H1 (cell line): ENCODE measurements at regions not wholly inside any gene's neighbourhood (a gene's known extent, or its start where the extent isn't known, plus 50 kb on each side); places are given as distances from the start of the nearest gene placed in this dataset.

Experiments
- CTCF ChIA-PET: fragments of 300-600 bp; sonication (Branson Sonifier 250); formaldehyde crosslinking; loops from one replicate; lab custom pipeline; 2021; ENCODE audit not compliant: partially characterized antibody; lab: Charles Lee
- POLR2A ChIA-PET: fragments of 300-600 bp; sonication (Branson Sonifier 250); formaldehyde crosslinking; loops from one replicate; lab custom pipeline; 2021; ENCODE audit warnings: inconsistent platforms; ENCODE audit not compliant: partially characterized antibody; lab: Charles Lee
- DNase-seq, 2 experiments: peaks; one replicate each; pipeline versions ENCODE4 v3.0.0 to v3.0.0-alpha.2; 2010 to 2022; ENCODE audit warnings: low spot score in 2 of 2, low read depth in 1 of 2, mixed read lengths in 1 of 2
- FAIRE-seq: peaks from 2 replicates; lab custom pipeline; 2011; peaks lifted over from hg19 to GRCh38; lab: Jason Lieb, UNC
- H2AFZ ChIP-seq: 2 replicates; pipeline ENCODE4 v1.8.1; 2012; ENCODE audit warnings: low read length, inconsistent platforms
- H2AK5ac ChIP-seq: 2 replicates; pipeline ENCODE4 v1.6.1; 2013; ENCODE audit warnings: low read depth, low read length
- H2BK120ac ChIP-seq: replicated peaks from 2 replicates; pipeline ENCODE3; 2013; ENCODE audit warnings: low read depth, low read length, inconsistent platforms
- H2BK12ac ChIP-seq: 2 replicates; pipeline ENCODE4 v1.6.1; 2013; ENCODE audit warnings: low read depth, low read length
- H2BK15ac ChIP-seq: 2 replicates; pipeline ENCODE4 v1.6.1; 2013; ENCODE audit warnings: low read length
- H2BK20ac ChIP-seq: 2 replicates; pipeline ENCODE4 v1.6.1; 2013; ENCODE audit warnings: low read length
- H2BK5ac ChIP-seq: 2 replicates; pipeline ENCODE4 v1.6.1; 2013; ENCODE audit warnings: low read depth, low read length
- H3K14ac ChIP-seq: 2 replicates; pipeline ENCODE4 v1.6.1; 2013; ENCODE audit warnings: inconsistent platforms; ENCODE audit not compliant: insufficient read length
- H3K18ac ChIP-seq: 2 replicates; pipeline ENCODE4 v1.6.1; 2013; ENCODE audit warnings: low read length; ENCODE audit errors: extremely low read depth
- H3K23ac ChIP-seq: 2 replicates; pipeline ENCODE4 v1.6.1; 2013; ENCODE audit warnings: inconsistent platforms; ENCODE audit not compliant: insufficient read length
- H3K23me2 ChIP-seq: 2 replicates; pipeline ENCODE4 v1.6.1; 2013; ENCODE audit warnings: low read depth, low read length
- H3K27ac ChIP-seq: 2 replicates; pipeline ENCODE4 v1.6.1; 2011; ENCODE audit warnings: low read depth, low read length, inconsistent platforms
- H3K27me3 ChIP-seq, 4 experiments: replicated peaks in 1 of 4; 1 replicate in 1 of 4; 2 replicates in 3 of 4; pipeline versions ENCODE4 v1.6.1 to v1.8.1; 2011 to 2013; ENCODE audit warnings: low read length in 3 of 4, mild to moderate bottlenecking in 3 of 4, inconsistent platforms in 2 of 4, mixed read lengths in 2 of 4, moderate library complexity in 1 of 4; ENCODE audit not compliant: control insufficient read depth in 3 of 4, insufficient read depth in 3 of 4; ENCODE audit errors: extremely low read depth in 1 of 4
- H3K36me3 ChIP-seq, 4 experiments: 2 replicates each; pipeline versions ENCODE4 v1.6.1 to v1.8.1; 2011 to 2013; ENCODE audit warnings: mild to moderate bottlenecking in 4 of 4, low read length in 3 of 4, moderate library complexity in 2 of 4, control low read depth in 1 of 4, inconsistent platforms in 1 of 4; ENCODE audit not compliant: insufficient read depth in 4 of 4, control insufficient read depth in 2 of 4
- H3K4ac ChIP-seq: replicated peaks from 2 replicates; pipeline ENCODE3; 2013; ENCODE audit warnings: low read length, low read depth, mixed read lengths, inconsistent platforms; ENCODE audit not compliant: insufficient read length
- H3K4me1 ChIP-seq, 4 experiments: replicated peaks in 1 of 4; 1 replicate in 1 of 4; 2 replicates in 3 of 4; pipeline versions ENCODE4 v1.6.1 to v1.8.1; 2011 to 2013; ENCODE audit warnings: low read length in 3 of 4, inconsistent platforms in 2 of 4, mixed read lengths in 1 of 4; ENCODE audit not compliant: insufficient read depth in 4 of 4, control insufficient read depth in 3 of 4
- H3K4me2 ChIP-seq, 2 experiments: 2 replicates each; pipeline versions ENCODE4 v1.6.1 to v1.8.1; 2011 to 2013; ENCODE audit warnings: low read depth in 2 of 2, low read length in 2 of 2, control low read depth in 1 of 2, inconsistent platforms in 1 of 2, mild to moderate bottlenecking in 1 of 2; ENCODE audit not compliant: insufficient read depth in 1 of 2
- H3K4me3 ChIP-seq, 4 experiments: fragments of 200-600, 300-600 bp in 1 of 4; sonication (generic), shearing (Covaris generic), sonication (Bioruptor Twin) in 1 of 4; 2 replicates each; pipeline versions ENCODE4 v1.5.1 to v1.8.1; 2011 to 2016; ENCODE audit warnings: low read length in 4 of 4, low read depth in 3 of 4, control low read depth in 2 of 4, inconsistent platforms in 2 of 4, mild to moderate bottlenecking in 2 of 4, mixed read lengths in 1 of 4, moderate library complexity in 1 of 4; ENCODE audit not compliant: insufficient read depth in 2 of 4; ENCODE audit errors: extremely low read depth in 1 of 4
- H3K56ac ChIP-seq: replicated peaks from 2 replicates; pipeline ENCODE3; 2013; ENCODE audit warnings: low read depth, mild to moderate bottlenecking, mixed read lengths, low read length, inconsistent platforms; ENCODE audit not compliant: insufficient read length
- H3K79me1 ChIP-seq: 2 replicates; pipeline ENCODE4 v1.6.1; 2013; ENCODE audit warnings: low read depth, low read length, control low read depth
- H3K79me2 ChIP-seq, 2 experiments: 2 replicates each; pipeline versions ENCODE4 v1.6.1 to v1.8.1; 2012 to 2013; ENCODE audit warnings: low read length in 2 of 2, mild to moderate bottlenecking in 2 of 2, inconsistent platforms in 1 of 2; ENCODE audit not compliant: insufficient read depth in 2 of 2, control insufficient read depth in 1 of 2
- H3K9ac ChIP-seq, 4 experiments: replicated peaks in 1 of 4; 1 replicate in 1 of 4; 2 replicates in 3 of 4; pipeline versions ENCODE4 v1.6.1 to v1.8.1; 2011 to 2013; ENCODE audit warnings: low read depth in 3 of 4, low read length in 3 of 4, control low read depth in 2 of 4, mild to moderate bottlenecking in 2 of 4, moderate library complexity in 2 of 4, inconsistent platforms in 1 of 4; ENCODE audit errors: extremely low read depth in 1 of 4
- H3K9me3 ChIP-seq, 2 experiments: 2 replicates each; pipeline versions ENCODE4 v1.6.1 to v1.8.1; 2012 to 2013; ENCODE audit warnings: mild to moderate bottlenecking in 2 of 2, moderate library complexity in 2 of 2, control low read depth in 1 of 2, inconsistent platforms in 1 of 2, low read depth in 1 of 2, low read length in 1 of 2, mixed read lengths in 1 of 2; ENCODE audit not compliant: insufficient read depth in 2 of 2
- H4K20me1 ChIP-seq, 2 experiments: replicated peaks in 1 of 2; 2 replicates each; pipeline versions ENCODE3 to v1.8.1; 2011 to 2013; ENCODE audit warnings: inconsistent platforms in 2 of 2, low read length in 2 of 2, mild to moderate bottlenecking in 1 of 2; ENCODE audit not compliant: insufficient read depth in 2 of 2, control insufficient read depth in 1 of 2
- H4K5ac ChIP-seq: 2 replicates; pipeline ENCODE4 v1.6.1; 2013; ENCODE audit warnings: low read length, low read depth, mixed read lengths, inconsistent platforms; ENCODE audit not compliant: insufficient read length
- H4K8ac ChIP-seq: 2 replicates; pipeline ENCODE4 v1.8.0; 2013; ENCODE audit warnings: mild to moderate bottlenecking, moderate library complexity, low read length, inconsistent platforms; ENCODE audit not compliant: insufficient read depth; ENCODE audit errors: extremely low read depth
- H4K91ac ChIP-seq: replicated peaks from 2 replicates; pipeline ENCODE3; 2013; ENCODE audit warnings: low read length, mixed read lengths, inconsistent platforms; ENCODE audit not compliant: insufficient read length
- BACH1 ChIP-seq: IDR thresholded peaks from 2 replicates; pipeline ENCODE4 v1.6.1; 2012; ENCODE audit warnings: low read length, improper control_type of control experiment
- CBX5 ChIP-seq: fragments of 300-800, 300-1000 bp; sonication (generic); IDR thresholded peaks from 2 replicates; pipeline ENCODE4 v1.7.1; 2016; ENCODE audit warnings: antibody characterized with exemption, low read length, low read depth
- CBX8 ChIP-seq: fragments of 300-800, 300-1000 bp; sonication (generic); IDR thresholded peaks from 2 replicates; pipeline ENCODE4 v1.7.1; 2016; ENCODE audit warnings: low read depth, low read length, borderline replicate concordance
- CHD2 ChIP-seq: IDR thresholded peaks from 2 replicates; pipeline ENCODE4 v1.6.1; 2012; ENCODE audit warnings: low read length, improper control_type of control experiment
- MAFK ChIP-seq: IDR thresholded peaks from 2 replicates; pipeline ENCODE4 v1.6.1; 2012; ENCODE audit warnings: low read depth, mild to moderate bottlenecking, improper control_type of control experiment, low read length
- NRF1 ChIP-seq: IDR thresholded peaks from 2 replicates; pipeline ENCODE4 v1.6.1; 2011; ENCODE audit warnings: mild to moderate bottlenecking, low read depth, low read length, improper control_type of control experiment
- POLR2AphosphoS5 ChIP-seq: IDR thresholded peaks from 2 replicates; pipeline ENCODE4 v1.6.1; 2011; ENCODE audit warnings: low read depth, low read length
- POU5F1 ChIP-seq: IDR thresholded peaks from 2 replicates; pipeline ENCODE4 v1.6.1; 2011; ENCODE audit warnings: low read depth, mild to moderate bottlenecking, low read length, moderate library complexity
- RNF2 ChIP-seq: fragments of 200-900, 300-1000 bp; sonication (generic); IDR thresholded peaks from 2 replicates; pipeline ENCODE4 v1.7.1; 2016; ENCODE audit warnings: borderline replicate concordance, low read depth, mild to moderate bottlenecking, antibody characterized with exemption, low read length; ENCODE audit not compliant: poor library complexity, severe bottlenecking; ENCODE audit errors: missing control alignments
- SIN3A ChIP-seq, 2 experiments: IDR thresholded peaks in 1 of 2; conservative IDR thresholded peaks in 1 of 2; 2 replicates each; pipeline ENCODE4 v1.6.1; 2011 to 2012; ENCODE audit warnings: low read length in 2 of 2, improper control_type of control experiment in 1 of 2, low read depth in 1 of 2, mild to moderate bottlenecking in 1 of 2
- SP2 ChIP-seq: IDR thresholded peaks from 2 replicates; pipeline ENCODE4 v1.6.1; 2012; ENCODE audit warnings: mild to moderate bottlenecking, low read length, inconsistent platforms
- TEAD4 ChIP-seq: IDR thresholded peaks from 2 replicates; pipeline ENCODE4 v1.6.1; 2012; ENCODE audit warnings: low read depth, low read length, inconsistent platforms, mixed read lengths
- WGBS, 2 experiments: shearing (Covaris generic) in 1 of 2; methylation state at CpG; one replicate each; pipeline versions ENCODE4 v1.1.6 to v1.1.7; 2013 to 2015; ENCODE audit warnings: low lambda C conversion rate in 2 of 2, mixed read lengths in 2 of 2, inconsistent platforms in 1 of 2, low coverage in 1 of 2, missing lambda C conversion rate in 1 of 2; ENCODE audit not compliant: insufficient replicate concordance in 2 of 2, insufficient coverage in 1 of 2, insufficient read length in 1 of 2; ENCODE audit errors: extremely low coverage in 1 of 2, missing lambda C conversion rate in 1 of 2; 5-methylcytosine and 5-hydroxymethylcytosine counted together
- TF ChIP-seq, protein P1 (sequence below): IDR thresholded peaks from 2 replicates; pipeline ENCODE4 v1.6.1; 2012; ENCODE audit warnings: inconsistent platforms

DNA sequence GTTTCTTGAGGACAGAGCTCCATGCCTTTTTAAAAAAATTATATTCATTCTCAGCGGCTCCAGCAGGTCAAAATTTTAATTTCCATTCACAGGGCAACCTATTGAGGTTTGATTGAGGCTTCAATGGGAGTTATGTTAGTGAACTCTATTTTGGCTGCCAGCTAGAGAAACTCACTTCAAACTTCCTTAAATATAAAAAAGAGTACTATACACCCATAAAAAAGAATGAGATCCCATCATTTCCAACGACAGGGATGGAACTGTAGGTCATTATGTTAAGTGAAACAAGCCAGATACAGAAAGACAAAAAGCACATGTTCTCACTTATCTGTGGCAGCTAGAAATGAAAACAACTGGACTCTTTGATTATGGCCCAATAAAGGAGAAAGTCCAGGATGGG is 176.8 kb upstream of the IL12B start:
- ChIA-PET POLR2A (no interaction called here), CTCF (interaction anchor here (0.7 to 1.3 kb wide), 4 partner anchors 8 to 458 kb away, joined by 3 to 5 read pairs (median 3); no protein-coding TSS in a partner anchor)
- Histone ChIP-seq H3K4me1 (peaks cover 0 to 3% (median 1%) of the 10 kb centered on the region in 4 experiments; a peak in 2 of 7 replicates), H2BK12ac (no peak overlapping the region), H2AFZ (no peak overlapping the region), H2AK5ac (no peak overlapping the region), H3K4me2 (no peak overlapping the region), H4K20me1 (no peaks in the 10 kb centered on the region), H3K9ac (no peak overlapping the region), H3K23me2 (no peaks in the 10 kb centered on the region), H4K8ac (no peak overlapping the region), H3K14ac (no peak overlapping the region), H3K79me1 (no peaks in the 10 kb centered on the region), H2BK5ac (no peak overlapping the region), H3K79me2 (no peaks in the 10 kb centered on the region), H3K4me3 (no peak overlapping the region), H3K27me3 (peaks cover 0 to 1% (median 0%) of the 10 kb centered on the region in 4 experiments; a peak in 1 of 7 replicates), H4K5ac (no peak overlapping the region), H3K18ac (no peak overlapping the region), H3K27ac (no peak overlapping the region), H2BK120ac (no peak overlapping the region), H3K56ac (no peak overlapping the region), H4K91ac (no peak overlapping the region), H3K4ac (no peak overlapping the region), H2BK15ac (no peak overlapping the region), H3K36me3 (no peaks in the 10 kb centered on the region), H3K23ac (no peak overlapping the region), H2BK20ac (no peak overlapping the region), H3K9me3 (no peaks in the 10 kb centered on the region)
- FAIRE-seq (no peak), DNase-seq (no peak)
- WGBS, 2 experiments = 100% methylated on average over 2 of the region's 2 CpGs; no CpG with 5 or more reads in 1 of the 2 experiments
- TF ChIP-seq NRF1 = no peak
- no peak for TF ChIP-seq SIN3A (conservative IDR thresholded peaks at IDR 0.05 in 1 of 2, IDR thresholded peaks at IDR 0.05 in 1 of 2; ENCODE audit: low read depth in 1 of 2, low read length in 2 of 2)
- TF ChIP-seq CHD2 = no peak
- no peak for TF ChIP-seq POU5F1
- TF ChIP-seq RNF2 = no peak
- no peak for TF ChIP-seq BACH1
- TF ChIP-seq MAFK = no peak
- no peak for TF ChIP-seq POLR2AphosphoS5
- TF ChIP-seq CBX5 = no peak
- TF ChIP-seq TEAD4 = no peak
- TF ChIP-seq SP2 = no peak
- TF ChIP-seq, protein P1, sequence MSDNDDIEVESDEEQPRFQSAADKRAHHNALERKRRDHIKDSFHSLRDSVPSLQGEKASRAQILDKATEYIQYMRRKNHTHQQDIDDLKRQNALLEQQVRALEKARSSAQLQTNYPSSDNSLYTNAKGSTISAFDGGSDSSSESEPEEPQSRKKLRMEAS = no peak
- no peak for TF ChIP-seq CBX8
